WTC11 (cell line): ENCODE measurements at regions not wholly inside any gene's neighbourhood (a gene's known extent, or its start where the extent isn't known, plus 50 kb on each side); places are given as distances from the start of the nearest gene placed in this dataset.

Experiments used
- AFF4 ChIP-seq: sonication (generic); formaldehyde crosslinking; IDR thresholded peaks from 2 replicates; pipeline ENCODE4 v1.8.1; 2023; ENCODE audit warnings: mild to moderate bottlenecking, missing genetic modification reagents, borderline replicate concordance
- ATF1 ChIP-seq: sonication (generic); formaldehyde crosslinking; IDR thresholded peaks from 2 replicates; pipeline ENCODE4 v1.8.1; 2023; ENCODE audit warnings: mild to moderate bottlenecking, moderate library complexity, missing genetic modification reagents
- CTCF ChIP-seq: fragments of 200-600 bp; IDR thresholded peaks from 2 replicates; pipeline ENCODE4 v1.8.0; 2022; ENCODE audit warnings: antibody characterized with exemption
- FOXJ3 ChIP-seq: sonication (generic); formaldehyde crosslinking; IDR thresholded peaks from 2 replicates; pipeline ENCODE4 v1.9.0; 2021; ENCODE audit warnings: missing genetic modification reagents, mild to moderate bottlenecking, borderline replicate concordance
- HMGXB4 ChIP-seq: sonication (generic); formaldehyde crosslinking; IDR thresholded peaks from 2 replicates; pipeline ENCODE4 v1.8.1; 2023; ENCODE audit warnings: mild to moderate bottlenecking, moderate library complexity, missing genetic modification reagents
- IRF2 ChIP-seq: sonication (generic); formaldehyde crosslinking; IDR thresholded peaks from 2 replicates; pipeline ENCODE4 v1.8.0; 2022; ENCODE audit warnings: low read depth, missing genetic modification reagents, borderline replicate concordance
- NFYB ChIP-seq: sonication (generic); formaldehyde crosslinking; conservative IDR thresholded peaks from 2 replicates; pipeline ENCODE4 v1.8.0; 2022; ENCODE audit warnings: low read depth, missing genetic modification reagents
- USF1 ChIP-seq: sonication (generic); formaldehyde crosslinking; IDR thresholded peaks from 2 replicates; pipeline ENCODE4 v1.8.0; 2022; ENCODE audit warnings: mild to moderate bottlenecking, missing genetic modification reagents
- USF2 ChIP-seq: sonication (generic); formaldehyde crosslinking; IDR thresholded peaks from 2 replicates; pipeline ENCODE4 v1.8.1; 2023; ENCODE audit warnings: mild to moderate bottlenecking, missing genetic modification reagents, moderate library complexity
- ZBTB43 ChIP-seq: sonication (generic); formaldehyde crosslinking; IDR thresholded peaks from 2 replicates; pipeline ENCODE4 v1.8.1; 2023; ENCODE audit warnings: mild to moderate bottlenecking, missing genetic modification reagents
- ZNF232 ChIP-seq: sonication (generic); formaldehyde crosslinking; IDR thresholded peaks from 2 replicates; pipeline ENCODE4 v1.8.0; 2022; ENCODE audit warnings: mild to moderate bottlenecking, missing genetic modification reagents
- ZNF532 ChIP-seq: fragments of 250-450 bp; sonication (Bioruptor Pico); IDR thresholded peaks from 2 replicates; pipeline ENCODE4 v1.9.0; 2021; ENCODE audit warnings: mild to moderate bottlenecking, borderline replicate concordance

GRCh38 chr11:119533462-119533861 is 110.5 kb upstream of the THY1 start:
- TF ChIP-seq IRF2, result no peak
- TF ChIP-seq NFYB (CRISPR knock-in tag), result no peak
- TF ChIP-seq USF2 (CRISPR knock-in tag), result no peak
- no peak for TF ChIP-seq ZNF232 (CRISPR knock-in tag)
- no peak for TF ChIP-seq HMGXB4
- TF ChIP-seq USF1, result no peak
- TF ChIP-seq FOXJ3, result no peak
- TF ChIP-seq AFF4 (CRISPR knock-in tag), result no peak
- TF ChIP-seq CTCF, result no peak
- no peak for TF ChIP-seq ZNF532 (CRISPR knock-in tag)
- no peak for TF ChIP-seq ATF1 (CRISPR knock-in tag)
- no peak for TF ChIP-seq ZBTB43 (CRISPR knock-in tag)
